ENCODE measurements at regions not wholly inside any gene's neighbourhood (a gene's known extent, or its start where the extent isn't known, plus 50 kb on each side); places are given as distances from the start of the nearest gene placed in this dataset.

- no peak overlapping the region for H3K27ac ChIP-seq
- no peaks in the 10 kb centered on the region for H3K27me3 ChIP-seq (ENCODE audit: insufficient read depth in 3 of 3, low read length in 2 of 3)
- DNase-seq (no peak), ATAC-seq (no peak)
- H3K9me3 ChIP-seq, result peaks cover 37% of the 10 kb centered on the region
- TF ChIP-seq CTCF (IDR thresholded peaks at IDR 0.05), result no peak
- WGBS, 3 donors, result 29 to 36% (median 31%) methylated on average over 4 of the region's 4 CpGs
- H3K4me3 ChIP-seq, result no peak overlapping the region
- no peaks in the 10 kb centered on the region for H3K4me1 ChIP-seq
- H3K36me3 ChIP-seq (ENCODE audit: insufficient read depth in 1 of 2, low read depth in 1 of 2), result no peaks in the 10 kb centered on the region
- intact Hi-C loops (cut with DNase I), result no loop called here
These were observed 245.8 kb downstream of the SPATA31D1 start for GRCh38 chr9:82234160-82234943.

GRCh38 chr9:82242285-82242963 lies 253.9 kb downstream of the SPATA31D1 start:
- TF ChIP-seq CTCF (IDR thresholded peaks at IDR 0.05), result no peak
- no peak overlapping the region for H3K27ac ChIP-seq
- H3K27me3 ChIP-seq (ENCODE audit: insufficient read depth in 3 of 3, low read length in 2 of 3), result no peaks in the 10 kb centered on the region
- no peak for DNase-seq
- ATAC-seq, result no peak
- H3K36me3 ChIP-seq (ENCODE audit: insufficient read depth in 1 of 2, low read depth in 1 of 2), result no peaks in the 10 kb centered on the region
- intact Hi-C loops (cut with DNase I), result no loop called here
- H3K4me1 ChIP-seq, result no peaks in the 10 kb centered on the region
- peaks cover 11% of the 10 kb centered on the region for H3K9me3 ChIP-seq
- WGBS, 3 donors, result 77 to 82% (median 81%) methylated on average over 5 of the region's 5 CpGs
- H3K4me3 ChIP-seq, result no peak overlapping the region

- Histone ChIP-seq H3K36me3 (ENCODE audit: insufficient read depth in 1 of 2, low read depth in 1 of 2) (no peaks in the 10 kb centered on the region), H3K4me1 (no peaks in the 10 kb centered on the region), H3K27me3 (ENCODE audit: insufficient read depth in 3 of 3, low read length in 2 of 3) (no peaks in the 10 kb centered on the region), H3K4me3 (no peak overlapping the region), H3K27ac (no peak overlapping the region), H3K9me3 (no peaks in the 10 kb centered on the region)
- ATAC-seq, result no peak
- WGBS, 3 donors, result 89 to 92% (median 89%) methylated on average over 1 of the region's 1 CpG
- TF ChIP-seq CTCF (IDR thresholded peaks at IDR 0.05), result no peak
- intact Hi-C loops (cut with DNase I), result no loop called here
- peak in 1 of 2 donors; percentile 35 for DNase-seq
These were observed 258.7 kb downstream of the SPATA31D1 start for GRCh38 chr9:82247318-82247717.

- Histone ChIP-seq H3K27me3 (ENCODE audit: insufficient read depth in 3 of 3, low read length in 2 of 3) (no peaks in the 10 kb centered on the region), H3K9me3 (no peaks in the 10 kb centered on the region), H3K36me3 (ENCODE audit: insufficient read depth in 1 of 2, low read depth in 1 of 2) (no peaks in the 10 kb centered on the region), H3K4me1 (peaks cover 3% of the 10 kb centered on the region), H3K27ac (no peak overlapping the region), H3K4me3 (no peak overlapping the region)
- intact Hi-C loops (cut with DNase I), result no loop called here
- no peak for DNase-seq
- ATAC-seq, result no peak
- no peak for TF ChIP-seq CTCF (IDR thresholded peaks at IDR 0.05)
These were observed 263.5 kb downstream of the SPATA31D1 start for GRCh38 chr9:82252116-82252515.

Data from psoas muscle (tissue), 7 donors.